ENCODE measurements at regions not wholly inside any gene's neighbourhood (a gene's known extent, or its start where the extent isn't known, plus 50 kb on each side); places are given as distances from the start of the nearest gene placed in this dataset.

DNA sequence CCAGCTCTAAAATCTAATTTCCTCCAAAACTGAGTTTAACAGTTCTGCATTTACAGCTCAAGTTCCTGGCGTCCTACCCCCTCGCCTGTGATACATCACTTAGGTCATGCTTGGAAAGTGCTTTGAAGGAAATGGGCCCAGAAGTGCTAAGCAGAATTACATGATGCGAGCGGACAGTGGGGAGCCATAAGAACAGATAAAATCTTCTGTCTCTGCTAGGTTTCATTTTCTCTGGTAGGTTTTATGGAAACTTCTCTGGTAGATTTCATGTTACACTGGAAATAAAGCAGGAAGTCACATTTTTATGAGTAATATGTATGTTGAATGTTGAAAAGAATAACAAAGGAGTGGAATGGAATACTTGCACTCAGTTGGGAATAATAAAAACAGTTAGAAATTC is 138.3 kb downstream of the ZDHHC21 start:
- CTCF ChIA-PET (ENCODE audit: partially characterized antibody) = no interaction called here
- POLR2A ChIA-PET (ENCODE audit: partially characterized antibody) = no interaction called here
- no peaks in the 10 kb centered on the region for H3K79me1 ChIP-seq (ENCODE audit: low read depth, low read length)
- TF ChIP-seq BRCA1 (IDR thresholded peaks at IDR 0.05; ENCODE audit: low read depth, low read length) = no peak
- TF ChIP-seq RNF2 (IDR thresholded peaks at IDR 0.05; ENCODE audit: borderline replicate concordance, low read depth, low read length, missing control alignments, poor library complexity, severe bottlenecking) = no peak
- no peak for TF ChIP-seq HDAC6 (IDR thresholded peaks at IDR 0.05; ENCODE audit: low read depth, low read length)
- no peak for TF ChIP-seq BCL11A (IDR thresholded peaks at IDR 0.05; ENCODE audit: low read depth in 2 of 2, low read length in 2 of 2)
- no peak for TF ChIP-seq CHD2 (IDR thresholded peaks at IDR 0.05; ENCODE audit: low read length)
- TF ChIP-seq SUZ12 (IDR thresholded peaks at IDR 0.05; ENCODE audit: low read length) = no peak
- no peak for TF ChIP-seq KDM1A (IDR thresholded peaks at IDR 0.05; ENCODE audit: borderline replicate concordance, low read length)
- TF ChIP-seq TBP (IDR thresholded peaks at IDR 0.05; ENCODE audit: low read depth, low read length) = no peak
- TF ChIP-seq CBX8 (IDR thresholded peaks at IDR 0.05; ENCODE audit: borderline replicate concordance, low read depth, low read length) = no peak
- TF ChIP-seq SIX5 (IDR thresholded peaks at IDR 0.05; ENCODE audit: low read depth, low read length) = no peak
- no peak for TF ChIP-seq ZNF274 (IDR thresholded peaks at IDR 0.05; ENCODE audit: borderline replicate concordance, extremely low read depth, low read length)
- TF ChIP-seq NANOG (IDR thresholded peaks at IDR 0.05; ENCODE audit: insufficient read depth, low read depth, low read length, poor library complexity, severe bottlenecking) = no peak
- no peak for TF ChIP-seq JUND (IDR thresholded peaks at IDR 0.05; ENCODE audit: low read length)
- no peak for TF ChIP-seq SP4 (IDR thresholded peaks at IDR 0.05; ENCODE audit: low read length)
- TF ChIP-seq SP2 (IDR thresholded peaks at IDR 0.05; ENCODE audit: low read length) = no peak
- TF ChIP-seq EGR1 (IDR thresholded peaks at IDR 0.05; ENCODE audit: borderline replicate concordance, low read depth, low read length) = no peak

More for the DNA sequence above, 138.3 kb downstream of the ZDHHC21 start:
- no peaks in the 10 kb centered on the region for H3K27me3 ChIP-seq (replicated peaks in 1 of 4; ENCODE audit: control insufficient read depth in 3 of 4, extremely low read depth in 1 of 4, insufficient read depth in 3 of 4, low read length in 3 of 4)
- no peaks in the 10 kb centered on the region for H3K9me3 ChIP-seq (ENCODE audit: insufficient read depth in 2 of 2, low read depth in 1 of 2, low read length in 1 of 2)
- H2BK12ac ChIP-seq (ENCODE audit: low read depth, low read length) = no peak overlapping the region
- H2BK5ac ChIP-seq (ENCODE audit: low read depth, low read length) = no peak overlapping the region
- H2BK120ac ChIP-seq (replicated peaks; ENCODE audit: low read depth, low read length) = no peak overlapping the region
- WGBS, 2 experiments (ENCODE audit: extremely low coverage in 1 of 2, insufficient coverage in 1 of 2, insufficient read length in 1 of 2, insufficient replicate concordance in 2 of 2, low coverage in 1 of 2, low lambda C conversion rate in 2 of 2, missing lambda C conversion rate in 1 of 2) = 93% methylated on average over 4 of the region's 4 CpGs; no CpG with 5 or more reads in 1 of the 2 experiments
- H2AFZ ChIP-seq (ENCODE audit: low read length) = no peak overlapping the region
- no peak overlapping the region for H4K91ac ChIP-seq (replicated peaks; ENCODE audit: insufficient read length, low read length)
- no peak overlapping the region for H2AK5ac ChIP-seq (ENCODE audit: low read depth, low read length)
- no peak overlapping the region for H4K8ac ChIP-seq (ENCODE audit: extremely low read depth, insufficient read depth, low read length)
- DNase-seq (ENCODE audit: low read depth in 1 of 2, low spot score in 2 of 2) = no peak
- H3K4ac ChIP-seq (replicated peaks; ENCODE audit: insufficient read length, low read depth, low read length) = no peak overlapping the region
- H3K14ac ChIP-seq (ENCODE audit: insufficient read length) = no peak overlapping the region
- no peak overlapping the region for H3K9ac ChIP-seq (replicated peaks in 1 of 4; ENCODE audit: extremely low read depth in 1 of 4, low read depth in 3 of 4, low read length in 3 of 4)
- no peak for FAIRE-seq
- H3K18ac ChIP-seq (ENCODE audit: extremely low read depth, low read length) = no peak overlapping the region
- no peaks in the 10 kb centered on the region; the same call in 1 of the 2 replicates for H3K23me2 ChIP-seq (ENCODE audit: low read depth, low read length)
- H3K4me3 ChIP-seq (ENCODE audit: extremely low read depth in 1 of 4, insufficient read depth in 2 of 4, low read depth in 3 of 4, low read length in 4 of 4) = no peak overlapping the region
- H3K4me1 ChIP-seq (replicated peaks in 1 of 4; ENCODE audit: control insufficient read depth in 3 of 4, insufficient read depth in 4 of 4, low read length in 3 of 4) = no peaks in the 10 kb centered on the region
- no peak overlapping the region for H3K23ac ChIP-seq (ENCODE audit: insufficient read length)
- H3K4me2 ChIP-seq (ENCODE audit: insufficient read depth in 1 of 2, low read depth in 2 of 2, low read length in 2 of 2) = no peak overlapping the region
- H3K56ac ChIP-seq (replicated peaks; ENCODE audit: insufficient read length, low read depth, low read length) = no peak overlapping the region
- H4K5ac ChIP-seq (ENCODE audit: insufficient read length, low read depth, low read length) = no peak overlapping the region
- no peaks in the 10 kb centered on the region for H4K20me1 ChIP-seq (replicated peaks in 1 of 2; ENCODE audit: control insufficient read depth in 1 of 2, insufficient read depth in 2 of 2, low read length in 2 of 2)
- H2BK15ac ChIP-seq (ENCODE audit: low read length) = no peak overlapping the region
- no peak overlapping the region for H3K27ac ChIP-seq (ENCODE audit: low read depth, low read length)
- no peaks in the 10 kb centered on the region for H3K79me2 ChIP-seq (ENCODE audit: control insufficient read depth in 1 of 2, insufficient read depth in 2 of 2, low read length in 2 of 2)
- no peak overlapping the region for H2BK20ac ChIP-seq (ENCODE audit: low read length)
- H3K36me3 ChIP-seq (ENCODE audit: control insufficient read depth in 2 of 4, insufficient read depth in 4 of 4, low read length in 3 of 4) = no peaks in the 10 kb centered on the region
